ENCODE measurements at regions not wholly inside any gene's neighbourhood (a gene's known extent, or its start where the extent isn't known, plus 50 kb on each side); places are given as distances from the start of the nearest gene placed in this dataset.
"Not testable (repeated sequence)": the region's sequence is repeated elsewhere in the genome, so short reads cannot be mapped to it uniquely, and the experiment has no call there.

- no peak for DNase-seq (ENCODE audit: low spot score)
Observed at GRCh38 chr4:31768756-31769155, 1048.6 kb downstream of the PCDH7 start.

DNA sequence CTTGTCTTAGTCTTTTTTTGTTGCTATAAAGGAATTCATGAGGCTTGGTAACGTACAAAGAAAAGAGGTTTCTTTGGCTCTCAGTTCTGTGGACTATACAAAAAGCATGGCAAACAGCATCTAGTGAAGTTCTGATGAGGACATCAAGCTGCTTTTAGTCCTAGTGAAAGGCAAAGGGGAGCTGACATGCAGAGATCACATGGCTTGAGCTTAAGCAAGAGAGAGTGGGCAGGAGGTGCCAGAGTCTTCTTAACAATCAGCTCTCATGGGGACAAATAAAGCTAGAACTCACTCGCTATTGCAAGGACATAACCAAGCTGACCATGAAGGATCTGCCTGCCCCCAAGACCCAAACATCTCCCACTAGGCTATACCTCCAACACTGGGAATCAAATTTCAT is 1063.1 kb downstream of the PCDH7 start:
- no peak for DNase-seq (ENCODE audit: low spot score)

DNA sequence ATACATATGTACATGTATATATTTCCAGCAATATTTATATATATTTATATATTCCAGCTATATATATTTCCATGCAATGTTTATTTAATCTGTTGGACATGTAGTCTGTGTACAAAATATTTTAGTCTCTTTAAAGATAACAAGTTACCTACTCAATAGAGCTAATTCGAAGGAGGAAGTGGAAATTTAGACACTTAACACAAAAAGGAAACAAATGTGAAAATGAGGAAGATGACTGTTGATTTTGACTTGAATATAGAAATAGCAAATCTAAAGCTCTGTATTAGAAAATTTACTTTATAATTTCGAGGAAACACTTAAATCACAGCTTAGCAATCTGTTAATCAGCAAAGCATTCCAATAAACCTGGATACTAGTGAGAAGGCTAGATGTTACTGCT is 1064.4 kb downstream of the PCDH7 start:
- DNase-seq (ENCODE audit: low spot score), result no peak

- DNase-seq (ENCODE audit: low spot score), result no peak
Observed at GRCh38 chr4:31787701-31788100, 1067.5 kb downstream of the PCDH7 start.

DNA sequence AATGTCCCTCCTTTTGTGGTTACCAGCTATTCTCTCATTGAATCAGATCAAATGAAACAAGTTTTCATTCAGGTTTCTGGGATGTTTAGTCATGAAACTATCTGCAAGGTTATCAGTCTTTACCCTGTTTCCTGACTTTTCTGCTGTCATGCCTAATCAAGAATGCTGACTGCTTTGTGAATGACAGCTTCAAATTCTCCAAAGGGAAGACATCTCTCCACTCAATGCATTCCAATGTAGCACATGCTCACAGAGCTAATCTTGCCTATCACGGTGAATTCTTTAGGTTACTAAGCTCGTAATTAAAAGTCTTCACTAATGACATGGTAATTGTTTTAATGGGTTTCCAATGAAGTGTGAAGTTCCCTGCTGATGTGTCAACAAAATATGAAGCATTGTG is 1068.5 kb downstream of the PCDH7 start:
- peak; percentile 7 for DNase-seq (ENCODE audit: low spot score)

DNA sequence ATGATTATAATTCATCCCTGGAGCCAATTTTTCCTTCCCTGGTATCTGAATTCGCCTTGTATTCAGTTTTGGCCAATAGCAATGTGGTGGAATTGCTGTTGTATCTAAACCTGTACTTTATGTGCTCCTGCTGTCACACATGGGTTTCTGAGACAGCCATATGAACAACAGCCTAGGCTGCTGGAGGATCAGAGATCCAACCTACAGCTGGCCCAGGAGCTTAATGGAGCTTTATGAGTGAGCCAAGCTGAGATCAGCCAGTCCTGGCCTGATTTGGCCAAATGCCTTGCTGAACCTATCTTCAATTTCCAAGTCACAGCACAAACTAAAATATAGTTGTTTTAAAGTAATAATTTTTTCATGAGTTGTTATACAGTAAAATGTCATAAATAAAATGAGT is 1071.5 kb downstream of the PCDH7 start:
- no peak for DNase-seq (ENCODE audit: low spot score)

- DNase-seq (ENCODE audit: low spot score), result no peak
Observed at GRCh38 chr4:31793907-31794306, 1073.7 kb downstream of the PCDH7 start.

DNA sequence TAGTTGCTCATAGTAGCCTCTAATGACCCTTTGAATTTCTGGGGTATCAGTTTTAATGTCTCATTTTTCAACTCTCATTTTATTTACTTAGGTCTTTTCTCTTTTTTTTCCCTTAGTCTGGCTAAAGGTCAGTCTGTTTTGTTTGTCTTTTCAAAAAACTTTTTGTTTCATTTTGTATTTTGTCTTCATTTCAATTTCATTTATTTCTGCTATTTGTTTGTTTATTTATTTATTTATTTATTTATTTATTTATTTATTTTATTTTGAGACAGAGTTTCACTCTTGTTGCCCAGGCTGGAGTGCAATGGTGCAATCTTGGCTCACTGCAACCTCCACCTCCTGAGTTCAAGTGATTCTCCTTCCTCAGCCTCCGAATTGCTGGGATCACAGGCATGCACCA is 1076.9 kb downstream of the PCDH7 start:
- DNase-seq (ENCODE audit: low spot score), result not testable (repeated sequence)

DNA sequence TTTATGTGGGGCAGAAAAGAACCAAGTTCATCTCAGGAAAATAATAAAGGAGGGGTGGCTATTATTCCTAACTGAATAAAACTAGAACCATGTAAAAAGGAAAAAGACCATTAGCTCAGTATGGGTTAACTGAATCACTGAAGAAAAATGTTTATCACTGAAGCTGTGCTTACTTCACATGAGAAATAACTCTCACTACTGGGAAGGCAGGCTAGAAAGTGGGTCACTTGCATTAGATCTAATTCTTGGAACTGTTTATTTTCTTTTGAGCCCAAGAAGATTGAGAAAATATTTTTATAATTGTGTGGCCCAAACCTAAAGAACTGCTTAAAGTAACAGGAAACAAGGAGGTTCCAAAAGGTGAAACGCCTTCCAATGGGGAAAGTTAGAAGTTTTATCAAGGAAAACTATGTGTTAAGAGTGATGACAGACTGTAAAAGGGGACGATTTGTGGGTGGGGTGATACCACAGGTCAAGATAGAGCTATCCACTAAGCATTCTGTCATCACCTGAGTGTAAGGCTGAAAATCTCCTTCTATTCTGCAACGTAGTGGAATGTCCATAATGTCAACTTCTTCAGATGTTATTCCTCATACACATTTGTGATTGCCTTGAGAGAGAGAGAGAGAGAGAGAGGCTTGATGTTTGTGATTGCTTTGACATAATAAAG is 1083.5 kb downstream of the PCDH7 start:
- DNase-seq (ENCODE audit: low spot score), result no peak

GRCh38 chr4:31807036-31807435 is 1086.9 kb downstream of the PCDH7 start:
- no peak for DNase-seq (ENCODE audit: low spot score)

GRCh38 chr4:31844350-31844749 is 1124.2 kb downstream of the PCDH7 start:
- no peak for DNase-seq (ENCODE audit: low spot score)

GRCh38 chr4:31851946-31852345 is 1131.8 kb downstream of the PCDH7 start:
- no peak for DNase-seq (ENCODE audit: low spot score)

DNA sequence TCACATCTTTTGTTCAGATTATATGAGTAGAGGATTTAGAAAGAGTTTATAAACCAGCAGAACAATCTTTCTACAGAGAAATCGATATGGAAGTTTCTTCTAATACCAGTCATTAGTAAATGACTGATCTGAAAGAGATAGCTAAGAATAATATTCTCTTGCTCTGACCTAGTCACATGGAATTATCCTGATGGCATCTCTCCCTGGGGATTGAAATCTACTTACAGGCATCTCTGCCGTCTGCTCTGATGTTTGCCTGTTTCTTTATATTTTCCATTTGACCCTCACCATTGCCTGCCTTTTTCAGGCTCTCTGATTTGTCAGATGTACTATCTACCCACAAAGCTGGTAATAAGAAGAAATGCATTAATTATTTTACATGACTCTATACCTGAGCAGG is 1157.3 kb downstream of the PCDH7 start:
- DNase-seq (ENCODE audit: low spot score), result no peak

GRCh38 chr4:31880837-31881236 is 1160.7 kb downstream of the PCDH7 start:
- DNase-seq (ENCODE audit: low spot score), result not testable (repeated sequence)

GRCh38 chr4:31896349-31896748 is 1176.2 kb downstream of the PCDH7 start:
- no peak for DNase-seq (ENCODE audit: low spot score)

DNA sequence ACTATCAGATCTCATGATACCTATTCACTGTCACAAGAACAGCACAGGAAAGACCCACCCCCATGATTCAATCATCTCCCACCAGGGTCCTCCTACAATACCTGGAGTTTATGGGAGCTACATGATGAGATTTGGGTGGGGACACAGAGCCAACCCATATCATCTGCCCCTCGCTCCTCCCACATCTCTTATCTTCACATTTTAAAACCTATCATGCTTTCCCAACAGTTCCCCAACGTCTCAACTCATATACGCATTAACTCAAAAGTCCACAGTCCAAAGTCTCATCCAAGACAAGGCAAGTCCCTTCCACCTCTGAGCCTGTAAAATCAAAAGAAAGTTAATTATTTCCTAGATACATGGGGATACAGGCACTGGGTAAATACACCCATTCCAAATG is 1185.2 kb downstream of the PCDH7 start:
- no peak for DNase-seq (ENCODE audit: low spot score)

DNA sequence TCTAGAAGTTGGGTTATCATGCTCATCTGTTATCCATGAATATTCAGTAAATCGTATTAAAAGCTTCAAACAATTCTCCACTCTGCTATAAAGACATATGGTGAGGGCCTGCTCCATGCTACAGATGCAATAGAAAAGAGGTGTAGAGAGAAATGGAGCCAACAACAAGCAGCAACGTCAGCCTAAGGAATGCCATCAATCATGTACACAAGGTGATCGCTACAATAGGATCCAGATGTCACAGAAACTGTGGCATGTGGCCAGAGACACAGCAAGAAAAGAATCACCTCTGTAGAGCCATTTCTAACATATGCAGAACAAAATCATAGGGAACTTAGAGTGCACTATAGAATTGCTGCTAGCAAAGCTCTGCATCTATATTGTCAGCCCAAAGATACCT is 1188.1 kb downstream of the PCDH7 start:
- DNase-seq (ENCODE audit: low spot score), result no peak

GRCh38 chr4:31917334-31917733 is 1197.2 kb downstream of the PCDH7 start:
- DNase-seq (ENCODE audit: low spot score), result no peak

DNA sequence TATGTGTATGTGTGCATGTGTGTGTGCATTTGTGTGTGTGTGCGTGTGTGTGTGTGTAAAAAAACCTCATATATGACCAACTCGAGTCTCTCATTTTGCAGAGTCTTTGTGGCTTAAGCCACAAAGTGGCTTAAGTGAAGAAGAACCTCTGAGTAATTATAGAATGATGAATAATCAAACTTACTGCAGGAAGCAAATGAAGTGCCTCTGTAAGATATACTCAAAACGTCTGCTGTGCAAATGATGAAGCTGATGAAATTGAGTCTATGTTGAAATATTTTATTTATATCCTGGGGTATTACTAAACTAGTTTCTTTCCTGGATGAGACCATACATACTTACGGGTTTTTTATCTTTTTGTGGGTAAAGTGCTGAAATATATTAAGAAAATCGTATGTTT is 1198.7 kb downstream of the PCDH7 start:
- no peak for DNase-seq (ENCODE audit: low spot score)

- no peak for DNase-seq (ENCODE audit: low spot score)
Observed at GRCh38 chr4:31923634-31924033, 1203.5 kb downstream of the PCDH7 start.

DNA sequence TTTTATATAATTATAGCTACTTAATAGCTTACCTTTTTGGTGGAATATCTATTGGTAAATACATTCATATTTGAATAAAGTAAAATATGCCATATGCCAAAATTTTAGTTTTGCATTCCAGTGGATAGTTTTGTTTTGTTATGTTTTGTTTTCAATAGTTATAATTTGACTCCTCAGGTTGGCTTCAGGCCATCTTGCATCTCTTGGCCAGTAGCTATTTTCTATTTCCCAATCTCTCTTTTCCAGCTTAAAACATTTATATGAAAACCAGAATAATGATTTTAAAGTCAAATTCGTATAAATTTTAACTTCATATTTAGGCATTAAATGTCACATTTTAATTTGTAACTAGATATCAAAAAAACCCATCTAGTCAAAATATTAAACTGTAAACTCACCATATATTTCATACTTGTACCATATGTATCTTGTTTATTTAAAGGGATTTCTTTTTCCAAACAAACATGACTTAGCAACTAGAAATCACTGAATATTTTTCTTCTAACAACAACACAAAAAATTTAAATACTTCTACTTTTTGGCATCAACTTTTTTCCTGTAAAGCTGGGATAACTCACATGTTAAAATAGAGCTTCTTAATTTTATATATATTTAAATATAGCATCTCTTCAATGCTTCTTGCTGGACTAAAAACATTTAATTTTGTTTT is 1209.6 kb downstream of the PCDH7 start:
- no peak for DNase-seq (ENCODE audit: low spot score)

DNA sequence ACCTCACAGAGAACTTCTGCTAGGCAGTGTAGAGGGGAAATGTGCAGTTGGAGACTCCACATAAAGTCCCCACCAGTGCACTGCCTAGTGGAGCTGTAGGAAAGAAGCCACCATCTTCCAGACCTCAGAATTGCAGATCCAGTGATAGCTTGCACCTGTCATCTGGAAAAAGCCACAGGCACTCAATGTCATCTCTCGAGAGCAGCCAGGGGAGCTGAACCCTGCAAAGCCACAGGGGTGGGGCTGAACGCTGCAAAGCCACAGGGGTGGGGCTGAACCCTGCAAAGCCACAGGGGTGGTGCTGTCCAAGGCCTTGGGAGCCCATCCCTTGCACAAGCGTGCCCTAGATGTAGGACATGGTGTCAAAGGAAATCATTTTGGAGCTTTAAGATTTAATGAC is 1226.3 kb downstream of the PCDH7 start:
- no peak for DNase-seq (ENCODE audit: low spot score)

GRCh38 chr4:31947101-31947500 is 1226.9 kb downstream of the PCDH7 start:
- DNase-seq (ENCODE audit: low spot score), result no peak

GRCh38 chr4:31949045-31949444 is 1228.9 kb downstream of the PCDH7 start:
- no peak for DNase-seq (ENCODE audit: low spot score)

Measured in iPS-NIHi11 (cell line).